ENCODE measurements at regions not wholly inside any gene's neighbourhood (a gene's known extent, or its start where the extent isn't known, plus 50 kb on each side); places are given as distances from the start of the nearest gene placed in this dataset.

DNA sequence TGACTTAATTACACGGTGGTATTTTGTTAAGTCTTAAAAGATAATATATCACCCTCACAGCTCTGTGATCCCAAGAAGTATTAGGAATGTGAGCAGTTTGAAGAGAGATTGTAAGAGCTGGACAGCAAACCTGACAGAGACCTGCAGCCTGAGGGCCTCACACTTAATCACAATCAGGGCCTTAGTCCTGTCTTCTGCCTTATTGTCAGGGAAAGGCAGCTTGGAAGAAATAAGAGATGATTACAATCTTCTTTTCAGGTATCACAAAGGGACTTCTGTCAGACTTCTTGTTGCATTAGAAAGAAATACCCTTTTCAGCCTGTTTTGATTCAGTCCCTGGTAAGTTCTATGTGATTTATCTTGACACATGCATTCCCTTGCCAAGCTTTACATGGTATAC is 1433.8 kb upstream of the SLC39A10 start:
- TF ChIP-seq, protein P1, sequence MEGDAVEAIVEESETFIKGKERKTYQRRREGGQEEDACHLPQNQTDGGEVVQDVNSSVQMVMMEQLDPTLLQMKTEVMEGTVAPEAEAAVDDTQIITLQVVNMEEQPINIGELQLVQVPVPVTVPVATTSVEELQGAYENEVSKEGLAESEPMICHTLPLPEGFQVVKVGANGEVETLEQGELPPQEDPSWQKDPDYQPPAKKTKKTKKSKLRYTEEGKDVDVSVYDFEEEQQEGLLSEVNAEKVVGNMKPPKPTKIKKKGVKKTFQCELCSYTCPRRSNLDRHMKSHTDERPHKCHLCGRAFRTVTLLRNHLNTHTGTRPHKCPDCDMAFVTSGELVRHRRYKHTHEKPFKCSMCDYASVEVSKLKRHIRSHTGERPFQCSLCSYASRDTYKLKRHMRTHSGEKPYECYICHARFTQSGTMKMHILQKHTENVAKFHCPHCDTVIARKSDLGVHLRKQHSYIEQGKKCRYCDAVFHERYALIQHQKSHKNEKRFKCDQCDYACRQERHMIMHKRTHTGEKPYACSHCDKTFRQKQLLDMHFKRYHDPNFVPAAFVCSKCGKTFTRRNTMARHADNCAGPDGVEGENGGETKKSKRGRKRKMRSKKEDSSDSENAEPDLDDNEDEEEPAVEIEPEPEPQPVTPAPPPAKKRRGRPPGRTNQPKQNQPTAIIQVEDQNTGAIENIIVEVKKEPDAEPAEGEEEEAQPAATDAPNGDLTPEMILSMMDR (IDR thresholded peaks at IDR 0.05) = no peak
- TF ChIP-seq EZH2 (IDR thresholded peaks at IDR 0.05; ENCODE audit: borderline replicate concordance, insufficient read depth, low read depth, low read length, poor library complexity, severe bottlenecking) = no peak

Measured in B cell (primary cell).